OCI-M1 (cell line): ENCODE measurements at regions not wholly inside any gene's neighbourhood (a gene's known extent, or its start where the extent isn't known, plus 50 kb on each side); places are given as distances from the start of the nearest gene placed in this dataset.

Source experiments
- DNase-seq: peaks from one replicate; lab custom pipeline; 2025; lab: John Stamatoyannopoulos, UW

DNA sequence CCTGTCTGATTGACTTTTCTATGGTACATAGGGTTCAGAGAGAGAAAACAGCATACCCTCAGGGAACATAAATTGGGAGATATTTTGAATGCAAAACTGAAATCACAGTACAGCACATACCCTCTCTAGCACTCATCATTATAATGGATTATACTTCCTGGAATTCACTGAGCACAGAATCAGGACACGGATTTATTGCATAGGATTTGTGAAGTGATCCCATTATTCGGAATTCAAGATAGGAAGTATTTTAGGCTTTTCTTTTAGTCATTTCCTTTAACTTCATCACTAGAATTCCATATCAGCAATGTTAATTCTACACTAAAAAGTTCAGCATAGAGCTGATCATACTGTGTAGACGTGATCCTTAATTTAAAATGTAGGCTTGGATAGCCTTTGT lies 407.0 kb downstream of the PID1 start:
- no peak for DNase-seq

DNA sequence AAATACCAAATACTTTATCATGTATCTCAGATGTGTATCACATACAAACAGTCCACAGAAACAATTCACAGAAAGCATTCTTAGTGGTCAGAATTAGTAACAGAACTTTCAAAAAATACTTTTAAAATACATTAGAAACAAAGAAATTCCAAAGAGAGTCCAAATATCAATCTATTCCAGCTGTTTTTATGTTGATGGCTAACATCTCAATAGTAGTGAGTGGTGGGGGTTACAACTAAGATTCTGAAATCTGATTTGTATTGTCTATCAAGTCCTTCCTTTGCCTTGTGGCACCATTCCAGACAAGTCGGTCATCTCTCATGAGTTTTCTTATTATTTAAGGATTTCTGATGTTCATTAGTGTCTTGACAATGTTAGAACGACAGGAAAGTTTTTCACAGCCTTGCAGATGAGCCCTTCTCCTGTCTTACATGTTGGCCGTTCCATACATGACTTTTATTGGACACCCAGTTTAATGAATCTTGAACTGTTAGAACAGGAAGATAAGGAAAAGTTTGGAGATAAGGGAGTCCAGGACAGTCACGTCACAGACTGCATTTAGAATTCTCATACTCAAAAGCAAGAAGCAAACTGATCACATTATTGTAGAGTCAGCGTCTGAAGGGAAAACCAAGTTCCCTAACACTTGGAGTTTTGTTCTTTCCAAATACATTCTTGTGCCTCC lies 410.3 kb downstream of the PID1 start:
- no peak for DNase-seq

DNA sequence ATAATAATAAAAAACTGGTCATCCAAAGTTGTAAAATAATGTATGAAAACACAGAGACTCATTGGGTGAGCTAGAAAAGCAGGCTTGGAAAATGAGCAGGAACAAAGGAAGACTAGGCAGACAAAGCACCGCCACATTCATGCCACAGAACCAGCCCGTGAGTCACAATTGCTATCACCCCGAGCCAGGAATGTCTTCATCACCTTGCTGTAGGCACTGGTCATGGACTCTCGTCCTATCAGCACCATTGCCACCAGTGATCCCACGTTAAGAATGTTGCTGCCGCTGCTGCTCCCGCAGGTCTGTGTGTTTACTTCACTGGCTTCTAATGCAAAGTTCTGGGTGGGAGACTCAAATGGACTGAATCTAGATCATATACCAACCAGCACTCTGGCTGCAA lies 417.9 kb downstream of the PID1 start:
- DNase-seq, result no peak

DNA sequence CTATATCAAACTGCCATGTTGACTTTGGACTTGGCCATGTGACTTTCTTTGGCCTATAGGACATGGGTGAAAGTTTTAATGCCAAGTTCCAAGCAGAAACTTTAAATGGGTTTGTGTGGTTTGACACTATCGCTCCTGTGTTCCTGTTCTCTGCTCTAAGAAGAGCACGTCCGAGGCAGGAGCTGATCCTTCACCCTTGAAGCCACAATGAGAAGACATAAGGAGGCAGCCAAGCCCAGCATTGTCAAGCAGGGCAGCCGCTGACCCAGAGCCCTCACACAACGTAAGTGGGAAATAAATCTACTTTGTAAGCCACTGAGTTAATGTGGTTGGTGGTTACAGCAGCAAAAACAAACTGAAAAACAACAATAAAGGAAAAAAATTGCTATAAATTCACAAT lies 422.4 kb downstream of the PID1 start:
- DNase-seq, result no peak

DNA sequence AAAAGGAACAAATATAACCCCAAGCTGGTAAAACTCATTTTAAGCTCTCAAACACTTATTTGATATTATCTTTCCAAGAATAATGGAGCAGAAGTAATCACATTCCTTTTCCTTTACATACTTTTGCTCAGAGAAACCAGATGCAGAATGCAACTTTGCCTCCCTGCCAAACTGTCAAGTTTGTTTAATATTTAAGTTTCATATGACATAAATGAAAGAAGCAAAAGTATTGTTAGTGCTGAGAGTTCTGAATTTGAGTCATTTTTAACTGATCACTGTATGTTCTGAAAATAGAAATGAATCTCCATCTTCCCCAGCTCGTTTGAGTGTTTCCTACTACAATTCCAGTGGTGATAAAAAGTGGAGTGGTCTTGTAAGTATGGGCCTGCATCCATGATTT lies 423.4 kb downstream of the PID1 start:
- DNase-seq, result no peak

DNA sequence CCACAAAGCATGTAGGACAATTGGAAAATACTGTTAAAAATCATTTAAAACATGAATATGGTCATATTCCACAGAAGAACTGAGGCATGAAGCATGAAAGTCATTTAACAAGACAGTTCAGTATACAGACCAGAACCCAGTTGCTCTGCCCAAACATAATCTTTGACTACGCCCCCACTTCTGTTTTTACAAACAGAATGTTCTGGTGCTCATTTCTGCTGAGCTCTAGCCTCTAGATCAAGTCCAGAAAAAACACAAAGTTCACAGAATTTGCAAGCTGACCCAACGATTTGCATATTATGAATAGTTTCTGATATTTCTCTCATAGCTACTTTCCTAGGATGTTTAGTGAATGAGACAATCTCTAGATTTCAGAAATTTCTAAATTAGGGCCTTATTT lies 424.9 kb downstream of the PID1 start:
- no peak for DNase-seq

DNA sequence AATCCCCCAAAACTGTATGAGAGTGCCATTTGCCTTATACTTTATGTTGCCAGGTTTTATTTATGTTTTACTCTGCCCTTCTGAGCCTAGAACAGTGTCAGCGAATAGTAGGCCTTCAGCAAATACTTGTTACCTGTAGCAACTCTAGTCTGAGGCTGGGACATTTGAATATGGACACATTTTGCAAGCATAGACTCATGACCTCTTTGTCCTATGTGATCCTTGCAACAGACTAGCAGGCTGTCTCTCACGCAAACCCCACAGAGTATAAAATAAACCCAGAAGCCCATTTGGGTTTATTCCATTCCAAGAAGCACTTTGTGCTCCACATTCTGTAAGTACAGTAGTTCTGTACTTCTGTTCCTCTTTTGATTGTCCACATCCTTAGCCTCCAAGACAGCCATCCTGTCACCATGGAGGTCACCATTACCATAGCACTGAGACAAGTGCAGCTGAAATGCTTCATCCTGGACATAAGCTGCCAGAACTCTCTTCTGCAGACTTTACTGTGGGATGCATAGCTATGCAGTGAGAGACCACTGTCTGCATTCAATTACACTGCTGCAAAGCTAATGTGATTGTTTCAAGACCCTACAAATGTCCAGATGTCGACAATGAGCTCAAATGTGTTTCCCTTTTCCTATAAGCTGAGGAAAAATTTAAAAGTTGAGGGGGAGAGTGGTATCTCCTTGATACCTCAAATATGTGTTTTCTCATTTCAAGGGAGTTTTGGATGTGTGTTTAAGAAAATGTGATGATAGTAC lies 425.7 kb downstream of the PID1 start:
- no peak for DNase-seq

DNA sequence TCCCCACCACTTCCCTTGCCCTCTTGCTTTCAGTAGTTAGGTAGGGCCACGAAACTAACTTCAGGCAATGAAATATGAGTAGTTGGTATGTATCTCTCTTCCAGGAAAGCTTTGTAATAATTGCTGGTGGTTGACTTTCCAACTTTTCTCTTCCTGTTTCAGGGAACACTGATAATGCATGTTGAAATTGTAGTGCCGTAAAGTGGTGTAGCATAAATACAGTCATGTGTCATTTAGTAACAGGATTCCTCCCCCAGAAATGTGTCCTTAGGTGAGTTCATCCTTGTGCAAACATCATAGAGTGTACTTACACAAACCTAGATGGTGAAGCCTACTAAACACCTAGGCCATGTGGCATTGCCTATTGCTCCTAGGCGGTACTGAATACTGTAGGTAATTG lies 429.2 kb downstream of the PID1 start:
- no peak for DNase-seq

DNA sequence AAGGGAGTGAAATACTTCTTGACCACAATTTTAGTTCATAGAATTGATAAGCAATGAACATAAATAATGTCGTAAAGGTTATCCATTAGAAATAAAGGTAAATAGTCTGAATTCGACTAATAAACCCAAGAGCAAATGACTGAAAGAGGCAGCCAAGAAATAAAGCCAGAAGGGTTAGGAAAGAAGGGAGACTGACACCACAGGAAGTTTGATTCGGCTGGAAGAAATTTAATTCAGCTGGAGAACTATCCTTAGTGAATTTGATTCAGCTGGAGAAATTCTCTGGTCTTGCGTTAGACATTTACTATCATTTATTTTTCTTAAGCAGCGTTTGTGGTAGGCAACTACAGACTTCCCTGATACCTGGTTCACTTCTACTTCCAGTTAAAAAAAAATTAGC lies 429.6 kb downstream of the PID1 start:
- DNase-seq, result no peak

DNA sequence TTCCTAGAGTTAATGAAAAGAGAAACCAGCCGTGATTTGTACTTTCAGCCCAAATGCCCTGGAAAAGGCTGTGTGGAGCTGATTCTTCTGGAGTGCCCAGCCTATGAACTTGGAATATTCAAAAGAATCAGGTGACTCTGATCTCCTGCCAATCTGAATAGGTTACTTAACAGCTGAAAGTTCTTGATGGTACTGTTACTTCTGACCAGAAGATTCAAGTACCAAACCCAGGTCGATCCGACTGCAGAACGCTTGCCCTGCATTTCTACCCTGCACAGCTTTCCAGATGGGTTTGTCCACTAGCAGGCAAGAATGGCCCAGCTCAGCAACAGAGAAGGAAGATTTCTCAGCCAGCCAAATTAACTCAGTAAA lies 430.4 kb downstream of the PID1 start:
- no peak for DNase-seq

DNA sequence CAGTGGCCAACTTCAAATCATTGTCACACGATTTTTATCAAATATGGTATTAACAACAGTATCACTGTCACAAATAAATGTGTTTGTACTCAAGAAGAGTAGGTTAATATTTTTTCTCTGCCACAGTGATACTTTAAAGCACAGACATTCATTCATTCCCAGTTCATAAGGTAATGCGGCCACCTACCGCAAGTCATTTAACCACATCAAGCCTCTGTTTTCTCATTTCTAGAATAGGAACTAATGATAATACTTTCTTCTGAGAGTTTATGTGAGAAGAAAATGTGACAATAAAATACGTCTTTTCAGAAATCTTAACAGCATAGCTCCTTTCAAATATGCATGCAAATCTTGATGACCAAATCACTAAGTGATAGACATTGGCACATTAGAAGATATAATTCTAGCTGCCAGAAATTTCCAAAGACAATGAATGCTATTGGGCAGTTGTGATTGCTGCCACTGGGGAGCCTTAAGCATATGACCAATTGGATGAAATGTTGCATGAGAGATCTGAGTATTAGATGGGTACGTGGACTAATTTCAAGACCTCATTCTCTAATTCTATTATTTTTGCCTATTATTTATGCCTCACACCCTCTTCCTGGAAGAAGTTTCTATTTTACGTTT lies 430.9 kb downstream of the PID1 start:
- DNase-seq, result no peak

DNA sequence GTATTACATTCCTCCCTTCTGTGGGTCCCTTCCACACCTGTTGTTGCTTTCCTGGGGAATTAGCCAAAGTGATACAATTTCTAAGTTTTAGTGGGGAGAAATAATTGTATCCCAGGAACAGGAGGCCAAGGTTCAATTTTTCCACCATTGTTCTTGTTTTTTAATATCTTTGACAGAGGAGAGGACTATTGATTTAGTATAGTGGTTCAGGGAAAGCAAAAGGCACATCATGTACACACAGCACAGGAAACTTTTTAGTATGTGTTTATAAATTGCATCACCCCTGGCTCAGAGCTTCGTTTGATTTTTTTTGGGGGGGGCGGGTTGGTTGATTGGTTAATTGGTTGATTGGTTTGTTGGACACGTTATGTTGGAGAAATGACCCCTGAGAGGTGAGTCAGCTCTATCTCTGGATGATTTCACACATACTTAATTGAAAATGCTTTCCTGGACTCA lies 431.6 kb downstream of the PID1 start:
- DNase-seq, result no peak

DNA sequence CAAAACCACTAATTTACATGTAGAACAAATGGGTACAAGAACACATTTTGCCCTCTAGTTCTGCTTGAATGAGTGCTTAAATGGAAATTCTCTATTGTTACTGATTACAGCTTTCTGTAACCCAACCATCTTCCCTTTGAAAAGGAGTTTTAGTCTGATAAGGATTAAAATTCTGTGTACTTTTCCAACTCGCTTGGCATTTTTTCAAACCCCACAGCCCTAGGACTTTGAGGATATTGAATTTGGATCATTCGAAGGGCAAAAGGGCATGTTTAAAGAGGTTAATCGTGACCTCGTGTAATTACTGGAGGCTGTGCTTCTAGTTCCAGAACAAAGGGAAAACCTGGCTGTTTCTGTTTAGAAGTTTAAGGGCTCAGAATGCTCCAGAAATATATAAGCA lies 432.3 kb downstream of the PID1 start:
- DNase-seq, result no peak

DNA sequence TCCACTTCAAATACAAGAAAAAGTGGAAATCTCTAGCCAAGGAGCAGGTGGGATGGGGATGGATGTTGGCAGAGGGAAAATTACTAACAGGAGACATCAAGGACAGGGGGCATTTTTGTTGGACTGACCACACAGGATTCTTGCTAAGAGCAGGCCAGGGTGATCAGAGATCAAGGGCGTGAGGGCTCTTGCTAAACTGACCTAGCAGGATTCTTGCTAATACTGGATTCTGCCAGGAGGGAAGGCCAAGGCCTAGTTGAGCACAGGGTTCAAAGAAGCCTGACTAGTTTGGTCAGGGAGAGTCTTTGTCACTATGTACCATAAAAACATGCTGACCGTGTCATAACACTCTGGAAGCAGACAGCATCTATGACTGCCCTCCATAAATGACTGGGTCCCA lies 442.7 kb downstream of the PID1 start:
- no peak for DNase-seq

DNA sequence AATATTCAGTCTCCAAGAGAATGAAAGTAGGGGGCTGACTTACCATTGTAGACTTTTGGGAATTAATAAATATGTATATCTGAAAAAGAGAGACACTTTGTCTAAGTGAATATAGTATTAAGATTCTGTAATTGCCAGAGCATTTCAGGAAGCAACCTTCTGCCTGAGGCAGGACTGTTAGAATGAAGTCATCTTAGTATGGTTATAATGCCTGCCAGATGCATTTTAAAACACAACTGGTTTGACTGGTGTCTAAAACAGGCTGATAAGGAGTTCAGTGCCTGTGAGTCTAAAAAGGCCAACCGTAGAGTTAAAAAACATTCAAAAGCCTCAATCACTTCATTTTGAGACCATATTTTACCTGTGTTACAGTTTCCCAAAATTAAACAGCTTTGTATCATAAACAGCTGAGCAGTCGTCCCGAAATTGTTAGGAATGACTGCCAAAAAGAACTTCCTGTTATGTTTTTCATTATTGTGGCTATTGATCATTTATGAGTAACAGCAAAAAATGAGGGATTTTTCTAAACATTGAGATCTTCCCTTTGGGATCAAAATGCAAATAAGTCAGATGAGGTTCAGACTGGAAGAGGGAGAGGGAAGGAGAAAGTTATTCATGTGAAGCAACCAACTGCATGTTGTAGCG lies 443.9 kb downstream of the PID1 start:
- no peak for DNase-seq

DNA sequence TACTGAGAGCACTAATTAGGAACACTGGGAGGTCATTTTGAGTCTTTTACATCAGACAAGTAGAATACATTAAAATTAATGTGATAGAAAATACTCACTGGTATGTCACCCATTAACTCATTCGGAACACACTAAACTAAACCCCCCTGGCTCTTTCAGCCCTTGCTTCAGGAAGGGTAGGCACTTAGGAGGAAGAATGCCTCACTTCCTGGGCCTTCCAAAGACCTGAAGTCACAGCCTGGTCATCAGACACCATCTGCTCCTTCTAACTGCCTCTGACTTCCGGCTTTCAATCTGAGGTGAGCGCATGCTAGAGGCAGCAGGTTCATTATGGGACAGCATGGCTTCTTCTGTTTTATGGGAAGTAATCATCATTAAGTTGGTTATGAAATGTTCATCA lies 451.4 kb downstream of the PID1 start:
- DNase-seq, result no peak

DNA sequence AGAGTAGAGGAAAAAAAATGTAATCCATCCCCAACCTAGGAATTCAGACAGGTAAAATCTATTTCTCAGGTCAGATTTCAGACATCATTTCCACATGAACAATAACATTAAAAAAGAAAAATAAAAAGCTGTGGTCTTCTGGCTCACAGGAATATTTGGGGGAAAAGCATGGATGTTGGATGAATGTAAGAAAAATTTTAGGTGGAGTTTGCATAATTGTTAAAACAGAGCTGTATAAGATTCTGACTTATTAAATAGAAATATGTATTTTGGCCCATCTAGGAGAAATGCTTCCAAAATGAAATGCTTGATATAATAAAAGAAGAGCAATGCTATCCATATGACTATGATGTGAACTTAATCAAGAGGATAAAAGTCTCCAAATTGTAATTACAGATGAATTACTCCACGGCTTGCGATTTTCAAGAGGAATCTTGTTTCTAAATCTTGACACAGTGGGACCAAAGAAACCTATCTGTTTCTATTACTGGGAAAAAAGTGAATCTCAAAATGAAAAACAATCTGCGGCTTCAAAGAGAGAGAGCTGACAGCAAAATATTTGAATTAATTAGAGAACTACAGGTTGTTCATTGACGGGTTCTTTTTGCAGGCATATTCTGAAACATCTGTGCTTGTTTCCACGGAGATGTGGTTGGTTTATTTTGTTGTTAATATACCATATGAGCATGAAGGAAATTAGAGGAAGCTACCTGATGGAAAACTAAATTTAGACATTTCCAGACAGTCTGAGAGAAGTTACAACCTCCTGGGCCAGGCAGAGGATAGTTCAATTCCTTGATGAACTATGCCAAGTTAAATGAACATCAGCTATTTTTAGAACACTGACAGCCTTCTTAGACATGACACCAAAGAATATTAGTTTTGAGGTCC lies 468.7 kb downstream of the PID1 start:
- DNase-seq, result no peak

DNA sequence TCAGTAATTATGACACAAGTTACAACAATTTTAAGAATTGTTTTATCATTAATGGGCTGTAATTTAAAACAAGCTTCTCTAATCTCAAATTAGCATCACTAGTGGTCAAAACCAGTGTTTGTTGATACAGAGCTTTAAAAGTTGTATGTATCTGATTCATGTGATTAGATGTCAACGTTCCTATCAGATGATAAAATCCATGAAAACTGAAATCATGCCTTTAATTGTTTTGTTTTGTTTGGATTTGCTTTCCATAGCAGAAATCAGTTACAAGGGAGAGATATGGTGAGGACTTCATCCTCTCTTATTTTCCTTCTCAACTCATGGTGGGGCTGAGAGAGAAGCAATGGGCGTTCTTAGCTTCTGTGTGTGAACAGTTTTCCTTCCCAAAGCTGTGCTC lies 469.6 kb downstream of the PID1 start:
- DNase-seq, result no peak

DNA sequence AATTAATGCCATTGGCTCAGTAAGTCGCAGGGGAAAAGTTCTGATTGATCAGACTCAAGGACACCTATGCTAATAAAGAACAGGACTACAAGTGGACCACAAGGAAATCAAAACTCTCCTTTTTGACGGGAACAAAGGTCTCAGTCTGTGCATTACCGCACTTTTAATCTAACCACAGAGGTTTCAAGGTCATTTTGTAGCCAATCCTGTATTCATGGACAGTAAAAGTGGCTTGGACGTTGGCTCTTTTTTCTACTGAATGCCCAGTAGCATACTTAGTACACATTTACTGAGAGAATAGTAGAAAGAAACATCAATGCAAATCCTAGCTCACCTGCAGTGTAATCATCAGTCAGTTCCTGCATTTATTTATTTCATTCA lies 471.9 kb downstream of the PID1 start:
- DNase-seq, result no peak

DNA sequence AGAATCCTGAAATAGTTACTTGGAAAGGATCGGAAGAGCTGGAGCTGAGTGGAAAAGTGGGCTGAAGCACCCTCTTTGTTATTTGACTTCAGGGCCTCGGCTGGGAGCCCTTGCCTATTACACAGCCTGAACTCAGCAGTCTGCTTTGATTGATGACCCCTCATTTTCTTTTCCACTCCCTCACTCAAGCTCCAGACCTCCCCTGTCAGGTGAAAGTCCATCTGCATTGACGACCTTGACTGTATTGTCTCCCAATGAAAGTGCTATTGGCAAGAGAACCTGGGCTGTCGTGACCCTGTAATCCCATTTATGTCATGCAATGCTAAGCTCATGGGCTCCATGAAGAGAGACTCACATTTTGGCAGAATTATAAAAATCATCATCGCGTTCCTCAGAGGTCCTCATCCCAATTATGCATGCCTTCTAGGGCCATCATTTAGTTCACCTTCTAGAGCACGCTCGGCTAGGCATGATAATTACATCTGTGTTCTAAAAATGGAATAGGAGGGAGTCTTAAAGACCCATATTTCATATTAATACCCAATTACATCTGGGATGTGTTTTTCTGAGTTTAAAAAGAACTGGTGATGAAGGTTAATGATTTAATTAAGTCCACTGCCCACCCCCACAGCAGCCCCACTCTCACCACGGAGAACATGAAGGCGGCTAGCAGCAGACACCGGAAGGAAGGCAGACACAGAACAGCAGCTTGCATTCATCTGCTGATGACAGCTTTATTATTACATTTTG lies 472.5 kb downstream of the PID1 start:
- no peak for DNase-seq

DNA sequence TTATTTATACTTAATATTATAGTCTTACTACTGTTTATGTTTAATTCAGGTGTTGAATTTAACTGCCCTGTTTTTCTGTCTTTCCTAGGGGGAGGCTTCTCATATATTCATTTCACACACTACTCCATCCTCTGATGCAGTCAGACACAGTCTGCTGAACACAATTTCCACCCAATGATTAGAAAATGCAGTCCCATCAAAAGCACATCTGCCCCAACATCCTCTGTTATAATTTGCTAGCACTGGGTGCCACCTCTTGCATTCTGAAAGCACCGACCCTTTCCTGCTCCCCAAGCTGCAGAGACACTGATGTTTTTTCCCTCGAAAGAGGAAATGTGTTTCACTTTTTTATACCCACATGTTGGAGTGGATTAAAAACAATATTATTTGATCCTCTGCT lies 474.7 kb downstream of the PID1 start:
- DNase-seq, result no peak
